CD4-positive, alpha-beta T cell treated with Interleukin-12 subunit alpha and Interleukin-12 subunit beta, for 1 hour (primary cell): ENCODE measurements at regions not wholly inside any gene's neighbourhood (a gene's known extent, or its start where the extent isn't known, plus 50 kb on each side); places are given as distances from the start of the nearest gene placed in this dataset.
"Not testable (repeated sequence)": the region's sequence is repeated elsewhere in the genome, so short reads cannot be mapped to it uniquely, and the experiment has no call there.

Experiments
- DNase-seq: peaks from one replicate; pipeline ENCODE4 v3.0.0-alpha.2; 2020

- peak; percentile 14 for DNase-seq
Observed at GRCh38 chr12:131564138-131564727, 146.7 kb upstream of the SFSWAP start.

GRCh38 chr12:131564845-131565244 is 146.0 kb upstream of the SFSWAP start:
- no peak for DNase-seq

GRCh38 chr12:131565267-131566015 is 145.4 kb upstream of the SFSWAP start:
- no peak for DNase-seq

GRCh38 chr12:131568336-131568735 is 142.6 kb upstream of the SFSWAP start:
- DNase-seq = no peak

GRCh38 chr12:131570596-131570995 is 140.3 kb upstream of the SFSWAP start:
- no peak for DNase-seq

GRCh38 chr12:131571827-131572226 is 139.1 kb upstream of the SFSWAP start:
- no peak for DNase-seq

GRCh38 chr12:131572626-131573025 is 138.3 kb upstream of the SFSWAP start:
- no peak for DNase-seq

GRCh38 chr12:131573631-131574394 is 137.1 kb upstream of the SFSWAP start:
- no peak for DNase-seq

GRCh38 chr12:131574395-131574771 is 136.5 kb upstream of the SFSWAP start:
- no peak for DNase-seq

- no peak for DNase-seq
Observed at GRCh38 chr12:131575371-131575770, 135.5 kb upstream of the SFSWAP start.

- DNase-seq = not testable (repeated sequence)
Observed at GRCh38 chr12:131576734-131577133, 134.2 kb upstream of the SFSWAP start.

GRCh38 chr12:131577766-131578165 is 133.1 kb upstream of the SFSWAP start:
- no peak for DNase-seq

GRCh38 chr12:131578828-131579470 is 131.9 kb upstream of the SFSWAP start:
- DNase-seq = no peak

- no peak for DNase-seq
Observed at GRCh38 chr12:131583090-131583712, 127.7 kb upstream of the SFSWAP start.

GRCh38 chr12:131586269-131586668 is 124.6 kb upstream of the SFSWAP start:
- DNase-seq = no peak

- DNase-seq = no peak
Observed at GRCh38 chr12:131586761-131587160, 124.1 kb upstream of the SFSWAP start.

GRCh38 chr12:131587565-131587964 is 123.3 kb upstream of the SFSWAP start:
- no peak for DNase-seq

- DNase-seq = no peak
Observed at GRCh38 chr12:131589221-131589897, 121.5 kb upstream of the SFSWAP start.

- no peak for DNase-seq
Observed at GRCh38 chr12:131589966-131590365, 120.9 kb upstream of the SFSWAP start.

- DNase-seq = no peak
Observed at GRCh38 chr12:131591136-131591535, 119.8 kb upstream of the SFSWAP start.

- DNase-seq = no peak
Observed at GRCh38 chr12:131591714-131592709, 118.9 kb upstream of the SFSWAP start.
